Mesodermal cell (in vitro differentiated cells): ENCODE measurements at regions not wholly inside any gene's neighbourhood (a gene's known extent, or its start where the extent isn't known, plus 50 kb on each side); places are given as distances from the start of the nearest gene placed in this dataset.

Source experiments
- H3K27ac ChIP-seq: 2 replicates; pipeline ENCODE4 v1.7.0; 2013; ENCODE audit warnings: mild to moderate bottlenecking, low read depth, low read length, moderate library complexity; ENCODE audit not compliant: severe bottlenecking
- H3K36me3 ChIP-seq: 2 replicates; pipeline ENCODE4 v1.7.1; 2013; ENCODE audit warnings: mild to moderate bottlenecking, low read length, moderate library complexity; ENCODE audit not compliant: control insufficient read depth, insufficient read depth
- H3K4me1 ChIP-seq: one replicate; pipeline ENCODE4 v1.7.1; 2013; ENCODE audit warnings: mild to moderate bottlenecking, low read length; ENCODE audit not compliant: insufficient read depth, control insufficient read depth, poor library complexity, severe bottlenecking
- H3K4me3 ChIP-seq: 2 replicates; pipeline ENCODE4 v1.7.0; 2013; ENCODE audit warnings: low read length, control low read depth, mild to moderate bottlenecking; ENCODE audit not compliant: insufficient read depth, poor library complexity, severe bottlenecking; ENCODE audit errors: extremely low read depth
- H3K9me3 ChIP-seq: 2 replicates; pipeline ENCODE4 v1.7.1; 2013; ENCODE audit warnings: mild to moderate bottlenecking, low read length, moderate library complexity; ENCODE audit not compliant: control insufficient read depth
- WGBS, 2 experiments: methylation state at CpG; one replicate each; pipeline ENCODE4 v1.1.5; 2013; ENCODE audit warnings: missing lambda C conversion rate in 2 of 2; ENCODE audit not compliant: insufficient coverage in 2 of 2; 5-methylcytosine and 5-hydroxymethylcytosine counted together

DNA sequence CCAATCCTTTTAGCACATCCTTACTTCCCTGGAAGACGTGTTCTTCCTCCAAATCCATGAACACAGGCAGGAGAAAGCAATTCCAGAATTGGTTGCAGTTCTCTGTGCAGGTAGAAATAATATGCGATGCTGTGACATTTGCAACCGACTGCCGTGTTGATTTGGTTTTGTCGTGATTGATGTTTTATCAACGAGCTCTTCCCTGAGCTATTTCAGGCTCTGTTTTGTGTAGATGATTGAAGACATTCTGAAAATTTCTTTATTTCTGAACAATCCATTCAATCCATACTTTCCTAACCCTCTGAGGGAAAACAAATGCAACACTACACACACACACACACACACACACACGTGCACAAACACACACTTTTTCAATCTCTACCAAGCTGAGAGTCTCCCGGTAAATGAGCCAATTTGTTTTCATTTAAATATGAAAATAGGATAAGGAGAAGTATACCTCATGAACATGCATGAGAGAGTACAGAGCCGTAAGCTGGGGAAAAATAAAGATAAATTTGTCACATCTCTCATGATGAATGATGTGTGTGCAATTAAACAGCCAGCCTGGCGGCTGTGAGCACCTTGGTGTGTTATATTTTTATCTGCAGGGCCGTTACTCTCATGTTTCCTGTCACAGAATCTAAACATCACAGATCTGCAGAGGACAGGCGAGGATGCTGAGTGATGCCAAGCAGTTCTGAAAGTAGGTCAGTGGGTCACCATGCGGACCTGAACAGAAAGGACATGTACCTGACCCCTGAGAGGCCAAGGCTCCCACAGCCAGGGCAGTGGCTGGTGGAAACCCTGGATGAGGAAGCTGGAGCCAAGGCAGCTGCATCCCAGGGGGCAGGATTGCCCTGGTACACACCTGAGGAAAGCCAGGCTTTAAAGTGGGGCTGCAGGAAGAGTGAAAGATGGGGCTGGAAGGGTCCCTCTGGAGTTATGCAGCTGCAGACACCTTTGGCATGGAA lies 64.8 kb downstream of the PDCL3 start:
- Histone ChIP-seq H3K36me3 (no peaks in the 10 kb centered on the region), H3K9me3 (peaks cover 5% of the 10 kb centered on the region), H3K4me3 (no peak overlapping the region), H3K4me1 (no peaks in the 10 kb centered on the region), H3K27ac (no peak overlapping the region)
- 79 to 96% methylated on average over 9 of the region's 13 CpGs for WGBS, 2 experiments

DNA sequence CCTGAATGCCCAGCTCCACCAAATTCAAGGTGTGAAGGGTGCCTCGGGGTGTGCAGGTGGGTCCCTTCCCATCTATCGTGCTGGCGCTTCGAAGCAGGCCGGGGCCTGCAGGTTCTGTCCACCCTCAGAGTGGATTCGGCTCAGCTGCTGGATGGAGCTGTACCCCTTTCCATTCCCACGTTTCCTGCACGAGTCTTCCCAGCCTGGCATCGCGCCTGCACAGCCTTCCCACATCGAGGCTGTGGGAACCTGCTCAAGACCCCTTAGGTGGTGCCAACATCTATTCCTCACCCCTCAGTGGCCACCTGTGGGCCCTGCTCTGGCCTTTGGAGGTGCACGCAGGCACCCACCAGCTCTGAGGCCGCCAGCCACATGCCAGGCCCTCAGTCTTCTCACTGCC lies 65.7 kb downstream of the PDCL3 start:
- no peak overlapping the region for H3K4me3 ChIP-seq

DNA sequence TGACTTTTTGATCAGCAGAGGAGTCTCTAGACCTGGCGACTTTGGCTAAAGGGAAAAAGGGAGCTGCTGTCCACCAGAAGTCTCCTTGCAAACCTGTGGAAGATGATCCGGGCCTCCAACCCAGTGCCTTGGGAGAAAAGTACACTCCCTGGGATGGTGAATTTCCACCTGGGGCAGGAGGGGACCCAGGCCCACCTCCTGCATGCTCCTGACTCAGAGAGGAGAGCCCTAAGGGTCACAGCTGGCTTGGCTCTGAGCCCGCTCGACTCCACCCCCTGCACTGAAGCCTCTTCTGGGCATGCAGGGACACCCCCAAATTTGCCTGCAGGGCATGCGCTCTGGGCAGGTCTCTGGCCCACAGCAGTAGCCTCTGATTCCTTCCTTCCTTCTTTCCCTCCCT lies 66.5 kb downstream of the PDCL3 start:
- Histone ChIP-seq H3K9me3 (no peaks in the 10 kb centered on the region), H3K36me3 (no peaks in the 10 kb centered on the region), H3K27ac (no peak overlapping the region), H3K4me1 (no peaks in the 10 kb centered on the region), H3K4me3 (no peak overlapping the region)
- WGBS, 2 experiments, result 90 to 94% methylated on average over 3 to 5 of the region's 5 CpGs

More for the DNA sequence above, 65.7 kb downstream of the PDCL3 start:
- Histone ChIP-seq H3K27ac (no peak overlapping the region), H3K9me3 (no peaks in the 10 kb centered on the region), H3K36me3 (no peaks in the 10 kb centered on the region), H3K4me1 (no peaks in the 10 kb centered on the region)
- WGBS, 2 experiments, result 90 to 99% methylated on average over 11 to 13 of the region's 13 CpGs

DNA sequence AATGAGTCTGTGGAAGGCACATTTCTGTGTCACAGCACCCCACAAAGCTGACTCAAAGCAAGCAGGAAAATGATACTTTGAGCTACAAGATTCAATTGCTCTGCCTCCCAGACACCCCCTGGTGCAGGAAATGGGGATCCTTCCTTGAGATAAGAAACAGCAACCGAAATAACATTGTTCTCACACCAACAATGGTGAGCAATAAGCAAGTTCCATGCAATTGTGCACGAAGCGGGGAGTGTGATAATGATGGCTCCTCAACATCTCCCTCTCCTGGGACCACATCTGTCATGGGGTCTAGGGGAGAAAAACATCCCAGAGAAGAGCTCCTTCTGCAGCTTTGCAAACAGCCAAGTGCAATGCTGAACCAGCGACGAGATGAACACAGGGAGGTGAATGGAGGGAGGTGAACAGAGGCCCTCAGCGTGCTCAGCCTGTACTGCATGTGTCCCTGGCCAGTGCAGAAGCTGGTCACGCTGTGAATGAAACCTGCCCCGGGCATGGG lies 67.7 kb downstream of the PDCL3 start:
- 89 to 95% methylated on average over 6 of the region's 8 CpGs for WGBS, 2 experiments
- Histone ChIP-seq H3K27ac (peak overlapping the region; percentile 24), H3K4me3 (no peak overlapping the region), H3K4me1 (no peaks in the 10 kb centered on the region), H3K36me3 (no peaks in the 10 kb centered on the region), H3K9me3 (no peaks in the 10 kb centered on the region)

DNA sequence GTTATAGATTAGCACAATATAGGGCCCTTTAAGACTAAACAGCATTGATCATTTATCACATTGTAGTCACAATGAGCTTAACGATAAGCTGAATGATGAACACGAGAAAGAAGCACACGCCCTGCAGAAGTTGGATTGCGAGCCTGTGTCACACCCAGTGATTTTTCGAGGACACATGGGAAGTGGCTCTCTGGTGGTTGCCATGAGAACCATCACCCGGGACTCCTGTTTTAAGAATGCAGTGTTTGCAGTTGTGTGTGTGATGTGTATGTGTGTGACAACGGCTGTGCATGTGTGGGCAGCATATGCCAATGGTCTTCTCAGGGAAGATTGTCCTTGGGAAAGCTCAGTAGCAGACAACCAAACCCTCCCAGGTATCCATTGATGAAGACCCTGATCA lies 69.2 kb downstream of the PDCL3 start:
- 88 to 92% methylated on average over 6 of the region's 7 CpGs for WGBS, 2 experiments
- Histone ChIP-seq H3K27ac (no peak overlapping the region), H3K4me3 (no peak overlapping the region), H3K9me3 (no peaks in the 10 kb centered on the region), H3K4me1 (no peaks in the 10 kb centered on the region), H3K36me3 (no peaks in the 10 kb centered on the region)

DNA sequence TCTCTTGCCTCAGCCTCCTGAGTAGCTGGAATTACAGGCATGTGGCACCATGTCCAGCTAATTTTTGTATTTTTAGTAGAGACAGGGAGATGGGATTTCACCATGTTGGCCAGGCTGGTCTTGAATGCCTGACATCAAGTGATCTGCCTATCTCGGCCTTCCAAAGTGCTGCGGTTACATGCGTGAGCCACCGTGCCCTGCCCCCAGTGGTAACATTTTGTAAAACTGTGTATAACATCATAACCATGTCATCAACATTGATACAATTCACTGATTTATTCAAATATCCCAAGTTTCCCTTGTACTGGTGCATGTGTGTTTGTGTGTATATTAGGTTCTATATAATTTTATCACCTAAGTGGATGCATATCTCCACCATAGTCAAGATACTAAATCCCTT lies 70.0 kb downstream of the PDCL3 start:
- H3K27ac ChIP-seq, result no peak overlapping the region
- H3K4me3 ChIP-seq, result no peak overlapping the region
- no peaks in the 10 kb centered on the region for H3K36me3 ChIP-seq
- 72 to 94% methylated on average over 4 of the region's 4 CpGs for WGBS, 2 experiments
- no peaks in the 10 kb centered on the region for H3K9me3 ChIP-seq
- H3K4me1 ChIP-seq, result no peaks in the 10 kb centered on the region

DNA sequence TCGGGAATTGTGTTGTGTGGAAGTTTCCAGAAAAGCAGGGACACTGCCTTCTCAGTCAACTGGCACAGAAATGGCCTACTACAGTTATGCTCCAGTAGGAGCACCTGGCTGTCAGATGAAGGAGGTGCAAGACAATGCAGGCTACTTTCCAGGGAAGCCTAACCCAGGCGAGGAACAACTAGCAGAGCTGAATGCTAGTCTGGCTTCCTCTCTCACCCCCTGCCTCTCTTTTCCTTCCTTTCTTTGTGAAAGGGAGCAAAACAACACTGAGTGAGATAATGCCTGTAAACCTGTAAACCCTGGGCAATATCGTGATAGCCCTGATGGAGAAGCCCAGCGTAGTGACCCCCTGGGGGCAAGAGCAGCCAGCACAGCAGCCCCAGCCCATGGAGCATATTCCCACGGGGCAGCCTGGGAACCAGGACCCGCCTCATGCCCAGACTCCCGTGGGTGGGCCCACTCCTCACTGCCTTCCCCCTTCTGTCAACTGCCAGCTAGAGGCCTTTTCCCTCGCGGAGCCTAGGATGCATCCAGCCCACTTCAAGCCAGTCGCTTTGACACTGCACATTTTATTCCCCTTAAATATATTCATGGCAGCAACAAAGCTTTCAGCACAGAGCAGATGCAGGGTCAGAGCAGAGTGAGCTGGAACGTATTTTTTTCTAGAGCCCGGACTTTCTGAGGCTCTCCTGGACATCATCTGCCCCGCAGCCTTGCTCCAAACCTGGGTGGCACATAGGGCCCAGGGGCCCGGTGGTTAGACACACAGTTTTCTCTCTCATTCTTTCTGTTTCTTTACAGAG lies 77.0 kb downstream of the PDCL3 start:
- no peaks in the 10 kb centered on the region for H3K9me3 ChIP-seq
- no peak overlapping the region for H3K4me3 ChIP-seq
- WGBS, 2 experiments, result 67 to 68% methylated on average over 11 to 12 of the region's 14 CpGs
- no peaks in the 10 kb centered on the region for H3K36me3 ChIP-seq
- no peaks in the 10 kb centered on the region for H3K4me1 ChIP-seq
- H3K27ac ChIP-seq, result no peak overlapping the region

DNA sequence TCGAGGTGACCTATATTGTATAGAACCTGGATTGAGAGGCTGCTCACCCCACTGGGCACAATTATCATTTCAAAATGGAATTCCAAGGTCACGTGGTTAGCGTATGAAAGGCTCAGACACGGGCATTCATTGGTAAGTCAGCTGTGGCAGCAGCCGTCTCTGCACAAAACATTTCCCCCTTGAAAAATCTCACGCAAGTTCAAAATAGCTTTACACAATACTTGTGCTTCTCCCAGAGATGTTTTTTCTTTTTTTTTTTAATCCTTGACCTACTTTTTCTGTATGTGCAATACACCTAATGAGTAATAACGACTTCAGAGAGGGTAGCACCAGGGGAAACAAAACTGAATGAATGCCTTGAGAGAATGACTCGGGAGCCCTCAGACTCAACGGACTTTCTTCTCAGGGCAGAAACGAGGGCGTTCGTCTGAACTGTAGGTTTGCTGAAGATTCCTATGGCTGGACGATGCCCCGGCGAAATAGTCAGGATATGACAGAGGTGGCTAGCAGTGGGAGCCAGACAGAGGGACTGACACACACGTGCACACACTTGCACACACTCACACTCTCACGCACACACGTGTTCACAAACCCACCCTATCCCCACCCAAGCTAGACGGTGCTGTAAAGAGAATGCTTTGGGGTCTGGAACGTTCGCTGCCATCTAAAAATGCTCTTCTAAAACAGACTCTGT lies 77.8 kb downstream of the PDCL3 start:
- 66 to 80% methylated on average over 10 to 14 of the region's 21 CpGs for WGBS, 2 experiments
- no peaks in the 10 kb centered on the region for H3K36me3 ChIP-seq
- no peak overlapping the region for H3K27ac ChIP-seq
- H3K4me3 ChIP-seq, result no peak overlapping the region
- H3K4me1 ChIP-seq, result no peaks in the 10 kb centered on the region
- no peaks in the 10 kb centered on the region for H3K9me3 ChIP-seq

DNA sequence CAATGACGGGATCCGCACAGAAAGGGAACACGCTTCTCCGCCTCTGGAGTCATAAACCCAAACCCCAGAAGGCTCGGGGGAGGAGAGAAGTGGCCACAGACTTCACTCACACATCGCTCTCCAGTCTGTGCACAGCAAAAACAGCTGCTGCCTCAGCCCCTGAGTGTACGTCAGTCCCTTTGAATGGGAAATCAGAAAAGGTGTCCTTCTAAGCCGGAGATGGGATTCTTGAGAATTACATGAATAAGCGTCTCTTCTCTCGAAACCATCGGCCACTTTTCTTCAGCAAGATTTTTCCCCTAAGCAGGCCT lies 78.3 kb downstream of the PDCL3 start:
- WGBS, 2 experiments, result 89 to 93% methylated on average over 6 to 11 of the region's 11 CpGs
- H3K9me3 ChIP-seq, result no peaks in the 10 kb centered on the region
- H3K4me1 ChIP-seq, result no peaks in the 10 kb centered on the region
- H3K27ac ChIP-seq, result no peak overlapping the region
- no peaks in the 10 kb centered on the region for H3K36me3 ChIP-seq
- H3K4me3 ChIP-seq, result no peak overlapping the region

DNA sequence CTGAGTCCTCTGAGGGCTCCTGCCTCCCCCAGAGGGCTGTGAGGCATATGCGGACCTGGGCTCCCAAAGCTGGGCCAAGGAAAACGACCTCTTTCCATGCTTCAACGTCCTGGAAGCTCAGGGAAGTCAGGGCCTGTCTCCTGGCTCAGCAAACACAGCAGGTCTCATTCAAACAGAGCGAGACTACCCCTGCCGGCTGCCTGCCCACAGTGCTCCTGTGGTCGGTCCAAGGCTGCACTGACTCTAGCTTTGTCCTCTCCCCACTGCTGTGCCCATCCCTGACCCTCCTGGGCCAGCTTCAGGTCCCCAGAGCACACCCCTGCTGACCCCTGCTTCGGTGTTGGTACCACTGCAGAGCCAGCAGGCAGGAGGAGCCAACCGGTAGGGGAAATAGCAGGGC lies 79.6 kb downstream of the PDCL3 start:
- H3K36me3 ChIP-seq, result no peaks in the 10 kb centered on the region
- 80 to 82% methylated on average over 7 to 8 of the region's 8 CpGs for WGBS, 2 experiments
- no peak overlapping the region for H3K27ac ChIP-seq
- H3K4me1 ChIP-seq, result no peaks in the 10 kb centered on the region
- H3K9me3 ChIP-seq, result no peaks in the 10 kb centered on the region
- H3K4me3 ChIP-seq, result no peak overlapping the region
